Glutamatergic neuron (in vitro differentiated cells): ENCODE measurements at regions not wholly inside any gene's neighbourhood (a gene's known extent, or its start where the extent isn't known, plus 50 kb on each side); places are given as distances from the start of the nearest gene placed in this dataset.

Experiments used
- DNase-seq: peaks from one replicate; pipeline ENCODE4 v3.0.0; 2022
- H3K27ac Mint-ChIP-seq: one replicate; pipeline ENCODE4 v1.8.0; 2020; ENCODE audit warnings: mild to moderate bottlenecking, mixed read lengths, inconsistent platforms; ENCODE audit not compliant: unreplicated experiment
- H3K27me3 Mint-ChIP-seq: one replicate; pipeline ENCODE4 v1.8.0; 2020; ENCODE audit warnings: mild to moderate bottlenecking, moderate library complexity, mixed read lengths, inconsistent platforms; ENCODE audit not compliant: unreplicated experiment
- H3K36me3 Mint-ChIP-seq: one replicate; pipeline ENCODE4 v1.8.0; 2020; ENCODE audit warnings: mild to moderate bottlenecking, mixed read lengths, inconsistent platforms; ENCODE audit not compliant: unreplicated experiment
- H3K4me1 Mint-ChIP-seq: one replicate; pipeline ENCODE4 v1.8.0; 2020; ENCODE audit warnings: mild to moderate bottlenecking, low read depth, mixed read lengths, inconsistent platforms; ENCODE audit not compliant: unreplicated experiment
- H3K4me3 Mint-ChIP-seq: one replicate; pipeline ENCODE4 v1.8.0; 2020; ENCODE audit warnings: mild to moderate bottlenecking, mixed read lengths, inconsistent platforms; ENCODE audit not compliant: unreplicated experiment
- H3K9me3 Mint-ChIP-seq: one replicate; pipeline ENCODE4 v1.8.0; 2020; ENCODE audit warnings: mild to moderate bottlenecking, moderate library complexity, mixed read lengths, inconsistent platforms; ENCODE audit not compliant: unreplicated experiment
- CTCF ChIP-seq: fragments of 200-600 bp; sonication (generic); IDR thresholded peaks from one replicate; pipeline ENCODE4 v1.5.0; 2021; ENCODE audit not compliant: partially characterized antibody, unreplicated experiment

- Mint-ChIP-seq H3K36me3 (no peaks in the 10 kb centered on the region), H3K4me3 (peak overlapping the region; percentile 28), H3K27me3 (no peaks in the 10 kb centered on the region), H3K9me3 (peaks cover 1% of the 10 kb centered on the region), H3K27ac (peak overlapping the region; percentile 63), H3K4me1 (peaks cover 2% of the 10 kb centered on the region)
- no peak for DNase-seq
- no peak for TF ChIP-seq CTCF
Measured at GRCh38 chr5:108516785-108517184, 134.9 kb upstream of the FBXL17 start.

- peaks cover 2% of the 10 kb centered on the region for H3K4me1 Mint-ChIP-seq
- H3K27ac Mint-ChIP-seq = peak overlapping the region; percentile 10
- no peaks in the 10 kb centered on the region for H3K36me3 Mint-ChIP-seq
- peaks cover 1% of the 10 kb centered on the region for H3K9me3 Mint-ChIP-seq
- DNase-seq = no peak
- no peaks in the 10 kb centered on the region for H3K27me3 Mint-ChIP-seq
- H3K4me3 Mint-ChIP-seq = no peak overlapping the region
- TF ChIP-seq CTCF = no peak
Measured at GRCh38 chr5:108515517-108516105, 133.7 kb upstream of the FBXL17 start.

- no peak for DNase-seq
- H3K9me3 Mint-ChIP-seq = no peaks in the 10 kb centered on the region
- no peak for TF ChIP-seq CTCF
- no peak overlapping the region for H3K27ac Mint-ChIP-seq
- no peaks in the 10 kb centered on the region for H3K27me3 Mint-ChIP-seq
- no peaks in the 10 kb centered on the region for H3K4me1 Mint-ChIP-seq
- no peaks in the 10 kb centered on the region for H3K36me3 Mint-ChIP-seq
- H3K4me3 Mint-ChIP-seq = no peak overlapping the region
Measured at GRCh38 chr5:108508979-108509378, 127.1 kb upstream of the FBXL17 start.

GRCh38 chr5:108507631-108508030 is 125.7 kb upstream of the FBXL17 start:
- H3K4me1 Mint-ChIP-seq = no peaks in the 10 kb centered on the region
- H3K27ac Mint-ChIP-seq = no peak overlapping the region
- no peak overlapping the region for H3K4me3 Mint-ChIP-seq
- no peaks in the 10 kb centered on the region for H3K9me3 Mint-ChIP-seq
- no peak for TF ChIP-seq CTCF
- no peaks in the 10 kb centered on the region for H3K27me3 Mint-ChIP-seq
- DNase-seq = no peak
- no peaks in the 10 kb centered on the region for H3K36me3 Mint-ChIP-seq

GRCh38 chr5:108505608-108506007 is 123.7 kb upstream of the FBXL17 start:
- no peak overlapping the region for H3K4me3 Mint-ChIP-seq
- no peaks in the 10 kb centered on the region for H3K9me3 Mint-ChIP-seq
- no peak for TF ChIP-seq CTCF
- no peak overlapping the region for H3K27ac Mint-ChIP-seq
- H3K4me1 Mint-ChIP-seq = no peaks in the 10 kb centered on the region
- H3K27me3 Mint-ChIP-seq = no peaks in the 10 kb centered on the region
- no peaks in the 10 kb centered on the region for H3K36me3 Mint-ChIP-seq
- no peak for DNase-seq
